Endothelial cell of umbilical vein (primary cell): ENCODE measurements at regions not wholly inside any gene's neighbourhood (a gene's known extent, or its start where the extent isn't known, plus 50 kb on each side); places are given as distances from the start of the nearest gene placed in this dataset.

Experiments used
- BruUV-seq: library from RNA; stranded (reverse); fragments of 400-500 nt; replicated peaks from 2 replicates; lab custom pipeline; 2021; lab: Mats Ljungman, UMichigan
- CTCF ChIA-PET: fragments of 300-600, 350-600 bp; sonication (Branson Sonifier 250); formaldehyde crosslinking; loops from one replicate; lab custom pipeline; 2021; ENCODE audit warnings: antibody characterized with exemption, inconsistent platforms; lab: Charles Lee
- POLR2A ChIA-PET: fragments of 300-600, 350-600 bp; sonication (Branson Sonifier 250); formaldehyde crosslinking; loops from one replicate; lab custom pipeline; 2021; ENCODE audit warnings: antibody characterized with exemption, inconsistent platforms; lab: Charles Lee
- DNase-seq: peaks from one replicate; pipeline ENCODE4 v3.0.0-alpha.2; 2011; ENCODE audit warnings: low read depth, low spot score
- FAIRE-seq: peaks from 2 replicates; lab custom pipeline; 2011; peaks lifted over from hg19 to GRCh38; lab: Jason Lieb, UNC
- H2AFZ ChIP-seq: 2 replicates; pipeline ENCODE4 v1.6.0; 2012; ENCODE audit warnings: low read depth, low read length, control low read depth, inconsistent platforms
- H3K27ac ChIP-seq: 2 replicates; pipeline ENCODE4 v1.5.1; 2011; ENCODE audit warnings: low read depth, mild to moderate bottlenecking, control low read depth, low read length, moderate library complexity; ENCODE audit not compliant: insufficient read depth
- H3K27me3 ChIP-seq, 2 experiments: 2 replicates each; pipeline versions ENCODE4 v1.6.0 to v1.6.1; 2011; ENCODE audit warnings: low read length in 2 of 2, mixed read lengths in 1 of 2; ENCODE audit not compliant: control insufficient read depth in 2 of 2, insufficient read depth in 2 of 2
- H3K36me3 ChIP-seq, 2 experiments: 2 replicates in 1 of 2; 3 replicates in 1 of 2; pipeline ENCODE4 v1.5.1; 2011; ENCODE audit warnings: low read length in 2 of 2, mild to moderate bottlenecking in 1 of 2, moderate library complexity in 1 of 2; ENCODE audit not compliant: control insufficient read depth in 2 of 2, insufficient read depth in 2 of 2; ENCODE audit errors: extremely low read depth in 1 of 2
- H3K4me1 ChIP-seq: 3 replicates; pipeline ENCODE4 v1.5.1; 2011; ENCODE audit warnings: mild to moderate bottlenecking, low read length; ENCODE audit not compliant: control insufficient read depth, insufficient read depth; ENCODE audit errors: extremely low read depth
- H3K4me2 ChIP-seq: 2 replicates; pipeline ENCODE4 v1.6.1; 2011; ENCODE audit warnings: low read length, control low read depth, mixed read lengths; ENCODE audit not compliant: insufficient read depth
- H3K4me3 ChIP-seq, 3 experiments: fragments of 200-600 bp in 1 of 3; sonication (generic), shearing (Covaris generic) in 1 of 3; replicated peaks in 1 of 3; 2 replicates each; pipeline ENCODE4 v1.5.1; 2011 to 2016; ENCODE audit warnings: control low read depth in 3 of 3, low read length in 3 of 3, mild to moderate bottlenecking in 2 of 3, inconsistent platforms in 1 of 3, low read depth in 1 of 3, moderate library complexity in 1 of 3; ENCODE audit not compliant: insufficient read depth in 1 of 3
- H3K79me2 ChIP-seq: 2 replicates; pipeline ENCODE4 v1.6.0; 2012; ENCODE audit warnings: low read length, inconsistent platforms; ENCODE audit not compliant: control insufficient read depth, insufficient read depth
- H3K9ac ChIP-seq: replicated peaks from 2 replicates; pipeline ENCODE3; 2011; ENCODE audit warnings: low read length, control low read depth; ENCODE audit not compliant: insufficient read depth; ENCODE audit errors: extremely low read depth
- H3K9me1 ChIP-seq: replicated peaks from 3 replicates; pipeline ENCODE4 v1.6.0; 2011; ENCODE audit warnings: mild to moderate bottlenecking, low read length; ENCODE audit not compliant: control insufficient read depth, insufficient read depth; ENCODE audit errors: extremely low read depth
- H3K9me3 ChIP-seq: replicated peaks from 2 replicates; pipeline ENCODE4 v1.5.1; 2012; ENCODE audit warnings: low read length, inconsistent platforms; ENCODE audit not compliant: control insufficient read depth, insufficient read depth
- H4K20me1 ChIP-seq: replicated peaks from 2 replicates; pipeline ENCODE3; 2011; ENCODE audit warnings: mild to moderate bottlenecking, low read length; ENCODE audit not compliant: control insufficient read depth, insufficient read depth; ENCODE audit errors: extremely low read depth
- FOS ChIP-seq: IDR thresholded peaks from 2 replicates; pipeline ENCODE4 v1.6.1; 2011; ENCODE audit warnings: mild to moderate bottlenecking, low read length, moderate library complexity, borderline replicate concordance; ENCODE audit not compliant: insufficient read depth
- GATA2 ChIP-seq: IDR thresholded peaks from 2 replicates; pipeline ENCODE4 v1.7.0; 2011; ENCODE audit warnings: low read depth, mild to moderate bottlenecking, moderate library complexity, mixed read lengths, low read length; ENCODE audit not compliant: insufficient read length, insufficient read depth
- JUN ChIP-seq: IDR thresholded peaks from 2 replicates; pipeline ENCODE4 v1.6.1; 2011; ENCODE audit warnings: borderline replicate concordance, low read depth; ENCODE audit not compliant: insufficient read length, insufficient read depth
- MYC ChIP-seq: IDR thresholded peaks from one replicate; pipeline ENCODE4 v1.6.1; 2011; ENCODE audit warnings: mild to moderate bottlenecking, low read depth, low read length
- POLR2A ChIP-seq: IDR thresholded peaks from 2 replicates; pipeline ENCODE4 v1.6.1; 2012; ENCODE audit warnings: low read depth, mild to moderate bottlenecking, control low read depth, low read length
- POLR2AphosphoS5 ChIP-seq: IDR thresholded peaks from 2 replicates; pipeline ENCODE4 v1.6.1; 2012; ENCODE audit warnings: low read depth, mild to moderate bottlenecking, control low read depth, low read length, moderate library complexity; ENCODE audit not compliant: insufficient read depth
- dilution Hi-C: fragments of 300-500 bp; cut with MboI; formaldehyde crosslinking; loops from one replicate; pipeline ENCODE4 v1.15.0; 2019; ENCODE audit warnings: low sequenced_read_pairs; ENCODE audit not compliant: extremely low pct_ligation_motif_present
- intact Hi-C: fragments of 100-400 bp; cut with micrococcal nuclease; formaldehyde crosslinking; loops from one replicate; pipeline ENCODE4 v1.10.0; 2022
- TF ChIP-seq, protein P1 (sequence below): IDR thresholded peaks from 2 replicates; pipeline ENCODE4 v1.6.1; 2011; ENCODE audit not compliant: insufficient read depth, insufficient read length
- TF ChIP-seq, protein P2 (sequence below), 2 donors: IDR thresholded peaks; 1 replicate in 1 of 2; 2 replicates in 1 of 2; pipeline ENCODE4 v1.5.1; 2011; ENCODE audit warnings: low read length in 2 of 2, mild to moderate bottlenecking in 2 of 2, moderate library complexity in 2 of 2, control low read depth in 1 of 2, inconsistent platforms in 1 of 2, low read depth in 1 of 2; ENCODE audit not compliant: insufficient read depth in 1 of 2; ENCODE audit errors: extremely low read depth in 1 of 2

DNA sequence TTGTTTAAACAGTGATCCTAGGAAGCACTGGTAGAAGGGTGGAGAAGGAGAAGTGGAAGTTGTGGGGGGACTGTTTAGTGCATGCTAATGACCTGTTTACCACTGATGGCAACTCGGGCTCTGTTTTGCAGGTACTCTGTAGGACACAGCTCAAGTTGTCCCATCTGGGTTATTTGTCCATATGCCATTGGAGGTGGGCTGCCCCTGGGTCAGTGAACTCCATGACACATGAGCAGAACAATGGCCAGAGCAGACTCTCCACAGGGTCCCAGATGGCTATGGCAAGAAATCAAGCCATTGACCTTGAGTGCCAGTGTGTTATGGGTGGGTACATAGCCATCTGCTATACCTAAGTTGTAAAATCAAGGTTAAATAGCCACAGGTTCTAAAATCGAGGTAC lies 175.9 kb downstream of the GAS1 start:
- FAIRE-seq (no peak), DNase-seq (no peak)
- H2AFZ ChIP-seq, result no peak overlapping the region
- peaks cover 2% of the 10 kb centered on the region for H3K9me3 ChIP-seq
- ChIA-PET POLR2A (no interaction called here), CTCF (no interaction called here)
- H3K79me2 ChIP-seq, result no peaks in the 10 kb centered on the region
- no peak overlapping the region for H3K4me2 ChIP-seq
- H3K4me1 ChIP-seq, result no peaks in the 10 kb centered on the region
- H3K36me3 ChIP-seq, result no peaks in the 10 kb centered on the region
- no peak overlapping the region for H3K4me3 ChIP-seq
- no peaks in the 10 kb centered on the region for H4K20me1 ChIP-seq
- H3K9ac ChIP-seq, result no peak overlapping the region
- no peak for TF ChIP-seq FOS
- TF ChIP-seq, protein P1, sequence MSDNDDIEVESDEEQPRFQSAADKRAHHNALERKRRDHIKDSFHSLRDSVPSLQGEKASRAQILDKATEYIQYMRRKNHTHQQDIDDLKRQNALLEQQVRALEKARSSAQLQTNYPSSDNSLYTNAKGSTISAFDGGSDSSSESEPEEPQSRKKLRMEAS, result no peak
- no peak for TF ChIP-seq JUN
- no peak for TF ChIP-seq MYC
- no peak for TF ChIP-seq POLR2A
- TF ChIP-seq, protein P2, sequence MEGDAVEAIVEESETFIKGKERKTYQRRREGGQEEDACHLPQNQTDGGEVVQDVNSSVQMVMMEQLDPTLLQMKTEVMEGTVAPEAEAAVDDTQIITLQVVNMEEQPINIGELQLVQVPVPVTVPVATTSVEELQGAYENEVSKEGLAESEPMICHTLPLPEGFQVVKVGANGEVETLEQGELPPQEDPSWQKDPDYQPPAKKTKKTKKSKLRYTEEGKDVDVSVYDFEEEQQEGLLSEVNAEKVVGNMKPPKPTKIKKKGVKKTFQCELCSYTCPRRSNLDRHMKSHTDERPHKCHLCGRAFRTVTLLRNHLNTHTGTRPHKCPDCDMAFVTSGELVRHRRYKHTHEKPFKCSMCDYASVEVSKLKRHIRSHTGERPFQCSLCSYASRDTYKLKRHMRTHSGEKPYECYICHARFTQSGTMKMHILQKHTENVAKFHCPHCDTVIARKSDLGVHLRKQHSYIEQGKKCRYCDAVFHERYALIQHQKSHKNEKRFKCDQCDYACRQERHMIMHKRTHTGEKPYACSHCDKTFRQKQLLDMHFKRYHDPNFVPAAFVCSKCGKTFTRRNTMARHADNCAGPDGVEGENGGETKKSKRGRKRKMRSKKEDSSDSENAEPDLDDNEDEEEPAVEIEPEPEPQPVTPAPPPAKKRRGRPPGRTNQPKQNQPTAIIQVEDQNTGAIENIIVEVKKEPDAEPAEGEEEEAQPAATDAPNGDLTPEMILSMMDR (IDR thresholded peaks at IDR 0.05; ENCODE audit: extremely low read depth in 1 of 2, insufficient read depth in 1 of 2, low read depth in 1 of 2, low read length in 2 of 2), result no peak
- no peak for TF ChIP-seq POLR2AphosphoS5
- TF ChIP-seq GATA2, result no peak
- no peak overlapping the region for H3K27ac ChIP-seq
- intact Hi-C loops, result no loop called here
- no peaks in the 10 kb centered on the region for H3K9me1 ChIP-seq
- H3K27me3 ChIP-seq, result no peaks in the 10 kb centered on the region
- dilution Hi-C loops, result no loop called here
- no TSS peak for BruUV-seq
